H9 (cell line): ENCODE measurements at regions not wholly inside any gene's neighbourhood (a gene's known extent, or its start where the extent isn't known, plus 50 kb on each side); places are given as distances from the start of the nearest gene placed in this dataset.
A peak's percentile ranks its signal among the peaks of the same experiment; 100 is the strongest.

ENCODE experiments used
- DNase-seq: peaks from one replicate; pipeline ENCODE4 v3.0.0-alpha.2; 2017
- H2AFZ ChIP-seq: one replicate; pipeline ENCODE4 v1.6.1; 2013; ENCODE audit warnings: mild to moderate bottlenecking, low read length, control low read depth, moderate library complexity
- H2AK5ac ChIP-seq: 2 replicates; pipeline ENCODE4 v1.6.1; 2013; ENCODE audit warnings: low read length, control low read depth, mixed read lengths; ENCODE audit not compliant: insufficient read length
- H2BK120ac ChIP-seq: one replicate; pipeline ENCODE4 v1.6.1; 2013; ENCODE audit warnings: low read depth, mild to moderate bottlenecking, low read length, control low read depth, inconsistent platforms; ENCODE audit not compliant: poor library complexity, severe bottlenecking
- H2BK12ac ChIP-seq: 2 replicates; pipeline ENCODE4 v1.6.1; 2013; ENCODE audit warnings: low read length, control low read depth, mixed read lengths, low read depth; ENCODE audit not compliant: insufficient read length
- H2BK15ac ChIP-seq: 2 replicates; pipeline ENCODE4 v1.6.1; 2013; ENCODE audit warnings: low read depth, low read length, control low read depth
- H2BK20ac ChIP-seq: one replicate; pipeline ENCODE4 v1.6.1; 2013; ENCODE audit warnings: low read depth, mild to moderate bottlenecking, low read length, control low read depth, inconsistent platforms; ENCODE audit not compliant: poor library complexity, severe bottlenecking
- H2BK5ac ChIP-seq: 2 replicates; pipeline ENCODE4 v1.6.1; 2013; ENCODE audit warnings: low read length, control low read depth, mixed read lengths; ENCODE audit not compliant: insufficient read length
- H3K14ac ChIP-seq: 2 replicates; pipeline ENCODE4 v1.6.1; 2013; ENCODE audit warnings: low read length, control low read depth; ENCODE audit not compliant: insufficient read depth
- H3K18ac ChIP-seq: 2 replicates; pipeline ENCODE4 v1.6.1; 2013; ENCODE audit warnings: low read depth, mild to moderate bottlenecking, mixed read lengths, low read length, control low read depth; ENCODE audit not compliant: insufficient read length
- H3K23ac ChIP-seq: 2 replicates; pipeline ENCODE4 v1.6.1; 2013; ENCODE audit warnings: low read length, control low read depth, mixed read lengths, low read depth; ENCODE audit not compliant: insufficient read length
- H3K23me2 ChIP-seq: 2 replicates; pipeline ENCODE4 v1.6.1; 2013; ENCODE audit warnings: low read depth, mild to moderate bottlenecking, mixed read lengths, low read length, control low read depth; ENCODE audit not compliant: insufficient read length, poor library complexity, severe bottlenecking
- H3K27ac ChIP-seq: 2 replicates; pipeline ENCODE4 v1.5.1; 2013; ENCODE audit warnings: low read length, control low read depth, mixed read lengths, low read depth; ENCODE audit not compliant: insufficient read length
- H3K27me3 ChIP-seq: 2 replicates; pipeline ENCODE4 v1.6.1; 2013; ENCODE audit warnings: low read length, control low read depth, inconsistent platforms; ENCODE audit not compliant: insufficient read depth
- H3K4ac ChIP-seq: 2 replicates; pipeline ENCODE4 v1.6.1; 2013; ENCODE audit warnings: low read depth, mild to moderate bottlenecking, control low read depth, inconsistent platforms, low read length, moderate library complexity
- H3K4me1 ChIP-seq: 2 replicates; pipeline ENCODE4 v1.6.1; 2013; ENCODE audit warnings: low read length, control low read depth, inconsistent platforms; ENCODE audit not compliant: insufficient read depth
- H3K4me2 ChIP-seq: 2 replicates; pipeline ENCODE4 v1.6.1; 2013; ENCODE audit warnings: low read length, control low read depth, mixed read lengths; ENCODE audit not compliant: insufficient read length, insufficient read depth
- H3K56ac ChIP-seq: 2 replicates; pipeline ENCODE4 v1.6.1; 2013; ENCODE audit warnings: low read depth, mild to moderate bottlenecking, mixed read lengths, low read length, control low read depth; ENCODE audit not compliant: insufficient read length
- H3K79me1 ChIP-seq: 2 replicates; pipeline ENCODE4 v1.6.1; 2013; ENCODE audit warnings: low read depth, mild to moderate bottlenecking, moderate library complexity, low read length, control low read depth, inconsistent platforms; ENCODE audit not compliant: insufficient read depth, poor library complexity, severe bottlenecking
- H3K79me2 ChIP-seq: 2 replicates; pipeline ENCODE4 v1.6.1; 2013; ENCODE audit warnings: low read length, control low read depth, inconsistent platforms; ENCODE audit not compliant: insufficient read depth
- H3K9ac ChIP-seq: 2 replicates; pipeline ENCODE4 v1.6.1; 2013; ENCODE audit warnings: low read length, control low read depth, mixed read lengths; ENCODE audit not compliant: insufficient read length; ENCODE audit errors: extremely low read depth
- H3K9me3 ChIP-seq: one replicate; pipeline ENCODE4 v1.6.1; 2013; ENCODE audit warnings: low read depth, low read length, inconsistent platforms; ENCODE audit not compliant: control insufficient read depth
- H3T11ph ChIP-seq: one replicate; pipeline ENCODE4 v1.6.1; 2013; ENCODE audit warnings: mild to moderate bottlenecking, low read length, control low read depth, inconsistent platforms
- H4K20me1 ChIP-seq: one replicate; pipeline ENCODE4 v1.6.1; 2013; ENCODE audit not compliant: control insufficient read depth, insufficient read length, insufficient read depth
- H4K5ac ChIP-seq: 2 replicates; pipeline ENCODE4 v1.6.1; 2013; ENCODE audit warnings: low read depth, mild to moderate bottlenecking, mixed read lengths, low read length, control low read depth; ENCODE audit not compliant: insufficient read length
- H4K8ac ChIP-seq: replicated peaks from 2 replicates; pipeline ENCODE4 v1.6.1; 2013; ENCODE audit warnings: low read length, control low read depth, mixed read lengths, low read depth; ENCODE audit not compliant: insufficient read length
- H4K91ac ChIP-seq: 2 replicates; pipeline ENCODE4 v1.6.1; 2013; ENCODE audit warnings: low read depth, mild to moderate bottlenecking, moderate library complexity, mixed read lengths, low read length, control low read depth; ENCODE audit not compliant: insufficient read length
- H3K27ac Mint-ChIP-seq, 3 experiments: 2 replicates in 2 of 3; 3 replicates in 1 of 3; pipeline ENCODE4 v1.8.0; 2020 to 2021; ENCODE audit warnings: mixed read lengths in 3 of 3, mild to moderate bottlenecking in 1 of 3, moderate library complexity in 1 of 3
- H3K27me3 Mint-ChIP-seq: 2 replicates; pipeline ENCODE4 v1.8.0; 2021; ENCODE audit warnings: low read depth, mild to moderate bottlenecking, moderate library complexity, mixed read lengths
- H3K36me3 Mint-ChIP-seq, 3 experiments: 2 replicates in 2 of 3; 3 replicates in 1 of 3; pipeline ENCODE4 v1.8.0; 2020 to 2021; ENCODE audit warnings: low read depth in 3 of 3, mixed read lengths in 3 of 3; ENCODE audit not compliant: insufficient read depth in 1 of 3
- H3K4me1 Mint-ChIP-seq, 2 experiments: 2 replicates each; pipeline ENCODE4 v1.8.0; 2020; ENCODE audit warnings: mixed read lengths in 2 of 2
- H3K4me3 Mint-ChIP-seq, 2 experiments: 2 replicates in 1 of 2; 3 replicates in 1 of 2; pipeline ENCODE4 v1.8.0; 2020 to 2021; ENCODE audit warnings: mild to moderate bottlenecking in 2 of 2, mixed read lengths in 2 of 2, moderate library complexity in 1 of 2
- H3K9me3 Mint-ChIP-seq, 2 experiments: 2 replicates in 1 of 2; 3 replicates in 1 of 2; pipeline ENCODE4 v1.8.0; 2020; ENCODE audit warnings: mild to moderate bottlenecking in 2 of 2, mixed read lengths in 2 of 2, moderate library complexity in 1 of 2
- WGBS: extraction: QIAGEN DNeasy Blood & Tissue Kit; methylation state at CpG from one replicate; pipeline ENCODE4 v1.1.7; 2013; ENCODE audit warnings: missing lambda C conversion rate, low lambda C conversion rate, mixed read lengths; ENCODE audit not compliant: insufficient read length; ENCODE audit errors: extremely low coverage; 5-methylcytosine and 5-hydroxymethylcytosine counted together
- TF ChIP-seq, protein P1 (sequence below): fragments of 200-600 bp; sonication (generic); conservative IDR thresholded peaks from 3 replicates; pipeline ENCODE4 v1.8.0; 2021; ENCODE audit warnings: antibody characterized with exemption, mild to moderate bottlenecking

DNA sequence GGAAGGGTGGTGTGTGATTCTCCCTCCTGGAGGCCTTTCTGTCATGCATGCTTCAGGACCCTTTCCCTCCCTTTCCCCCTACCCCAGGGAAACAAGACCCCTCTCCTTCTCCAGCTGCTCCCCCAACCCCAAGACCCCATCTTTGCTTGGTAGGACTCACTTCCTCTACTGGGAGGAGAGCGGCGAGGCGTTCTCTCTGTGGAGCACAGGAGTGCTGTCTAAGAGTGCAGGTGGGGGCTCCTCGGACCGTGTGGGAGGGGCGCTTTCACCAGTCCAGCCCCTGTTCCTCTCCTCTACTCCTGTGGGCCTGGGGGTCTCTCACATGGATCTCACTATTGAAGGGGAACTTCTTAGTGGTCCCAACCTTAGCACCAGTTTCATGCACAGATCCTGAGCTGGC is 456.1 kb upstream of the ASIC2 start:
- H3K9me3 Mint-ChIP-seq: peaks cover 0 to 2% of the 10 kb centered on the region in 2 experiments; a peak in 3 of 5 replicates
- Histone ChIP-seq H2BK120ac (no peak overlapping the region), H2AK5ac (no peak overlapping the region), H3K4ac (no peak overlapping the region), H4K8ac (no peak overlapping the region), H2BK5ac (no peak overlapping the region), H3K27me3 (peaks cover 12% of the 10 kb centered on the region; the same call in 1 of the 2 replicates), H3K23ac (no peak overlapping the region), H3K4me1 (no peaks in the 10 kb centered on the region; the same call in 1 of the 2 replicates), H3K79me2 (no peaks in the 10 kb centered on the region), H3T11ph (no peak overlapping the region), H3K79me1 (no peaks in the 10 kb centered on the region), H3K9ac (no peak overlapping the region), H2BK15ac (no peak overlapping the region), H3K18ac (no peak overlapping the region), H2BK20ac (no peak overlapping the region), H4K20me1 (no peaks in the 10 kb centered on the region), H3K4me2 (no peak overlapping the region), H3K14ac (no peak overlapping the region), H3K27ac (no peak overlapping the region), H3K23me2 (peaks cover 3% of the 10 kb centered on the region), H2BK12ac (no peak overlapping the region), H2AFZ (no peak overlapping the region), H4K5ac (no peak overlapping the region), H3K56ac (no peak overlapping the region), H3K9me3 (no peaks in the 10 kb centered on the region), H4K91ac (no peak overlapping the region)
- no peaks in the 10 kb centered on the region for H3K36me3 Mint-ChIP-seq
- no CpG with 5 or more reads among the region's 6 CpGs for whole genome bisulfite sequencing
- TF ChIP-seq, protein P1, sequence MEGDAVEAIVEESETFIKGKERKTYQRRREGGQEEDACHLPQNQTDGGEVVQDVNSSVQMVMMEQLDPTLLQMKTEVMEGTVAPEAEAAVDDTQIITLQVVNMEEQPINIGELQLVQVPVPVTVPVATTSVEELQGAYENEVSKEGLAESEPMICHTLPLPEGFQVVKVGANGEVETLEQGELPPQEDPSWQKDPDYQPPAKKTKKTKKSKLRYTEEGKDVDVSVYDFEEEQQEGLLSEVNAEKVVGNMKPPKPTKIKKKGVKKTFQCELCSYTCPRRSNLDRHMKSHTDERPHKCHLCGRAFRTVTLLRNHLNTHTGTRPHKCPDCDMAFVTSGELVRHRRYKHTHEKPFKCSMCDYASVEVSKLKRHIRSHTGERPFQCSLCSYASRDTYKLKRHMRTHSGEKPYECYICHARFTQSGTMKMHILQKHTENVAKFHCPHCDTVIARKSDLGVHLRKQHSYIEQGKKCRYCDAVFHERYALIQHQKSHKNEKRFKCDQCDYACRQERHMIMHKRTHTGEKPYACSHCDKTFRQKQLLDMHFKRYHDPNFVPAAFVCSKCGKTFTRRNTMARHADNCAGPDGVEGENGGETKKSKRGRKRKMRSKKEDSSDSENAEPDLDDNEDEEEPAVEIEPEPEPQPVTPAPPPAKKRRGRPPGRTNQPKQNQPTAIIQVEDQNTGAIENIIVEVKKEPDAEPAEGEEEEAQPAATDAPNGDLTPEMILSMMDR: no peak
- DNase-seq: no peak
- H3K27me3 Mint-ChIP-seq: peaks cover 66% of the 10 kb centered on the region
- peaks cover 34 to 35% of the 10 kb centered on the region in 2 experiments for H3K4me1 Mint-ChIP-seq
- H3K4me3 Mint-ChIP-seq: peak overlapping the region in 1 of 2 experiments; percentile 13; a peak in 1 of 5 replicates
- H3K27ac Mint-ChIP-seq: no peak overlapping the region
